ENCODE measurements at regions not wholly inside any gene's neighbourhood (a gene's known extent, or its start where the extent isn't known, plus 50 kb on each side); places are given as distances from the start of the nearest gene placed in this dataset.

DNA sequence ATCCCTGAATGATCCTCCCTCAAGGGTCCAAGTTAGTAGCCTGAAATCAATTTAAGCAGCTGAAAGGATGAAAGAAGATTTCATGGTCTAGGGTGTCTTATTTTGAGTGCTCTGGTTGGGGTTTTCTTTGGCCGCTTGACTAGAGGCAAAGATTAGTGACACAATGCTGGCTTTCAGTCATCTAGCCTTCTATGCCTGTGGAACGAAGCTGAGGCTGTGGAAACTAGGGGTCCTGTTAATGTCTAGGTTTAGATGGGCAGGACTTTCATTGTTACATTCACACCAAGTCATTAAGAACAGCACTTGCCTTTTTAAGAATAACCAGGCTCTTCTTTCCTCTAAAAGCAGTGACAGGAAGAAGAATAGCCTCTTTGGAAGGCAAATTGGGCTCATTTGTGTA lies 253.8 kb upstream of the E2F7 start:
- ATAC-seq, result no peak
- intact Hi-C loops (cut with DNase I), result no loop called here
- H3K4me1 ChIP-seq, result no peaks in the 10 kb centered on the region

DNA sequence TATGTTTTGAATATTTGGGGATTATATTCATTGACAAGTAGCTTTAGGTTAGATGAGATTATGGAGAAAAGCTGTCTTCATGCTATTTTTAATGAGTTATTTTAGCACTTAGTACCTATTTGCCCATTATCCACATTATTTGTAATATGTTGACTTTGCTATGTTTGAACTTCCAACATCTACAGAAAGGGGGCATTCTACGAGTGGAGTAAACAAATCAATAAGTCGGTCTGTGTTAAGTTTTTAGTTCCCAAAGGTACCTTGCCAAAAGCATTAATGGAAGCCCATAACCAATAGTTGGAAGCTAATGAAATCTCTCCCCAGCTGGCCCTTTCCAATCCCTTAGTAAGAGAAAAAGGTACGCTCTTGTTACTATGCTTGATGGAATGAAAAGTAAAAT lies 250.0 kb upstream of the E2F7 start:
- Histone ChIP-seq H3K9me3 (no peaks in the 10 kb centered on the region), H3K4me1 (no peaks in the 10 kb centered on the region), H3K36me3 (ENCODE audit: insufficient read depth in 1 of 2, low read depth in 1 of 2) (no peaks in the 10 kb centered on the region), H3K27me3 (ENCODE audit: insufficient read depth in 3 of 3, low read length in 2 of 3) (no peaks in the 10 kb centered on the region), H3K4me3 (no peak overlapping the region), H3K27ac (no peak overlapping the region)
- 69 to 89% (median 88%) methylated on average over 3 of the region's 3 CpGs for WGBS, 3 donors
- TF ChIP-seq, protein P1, sequence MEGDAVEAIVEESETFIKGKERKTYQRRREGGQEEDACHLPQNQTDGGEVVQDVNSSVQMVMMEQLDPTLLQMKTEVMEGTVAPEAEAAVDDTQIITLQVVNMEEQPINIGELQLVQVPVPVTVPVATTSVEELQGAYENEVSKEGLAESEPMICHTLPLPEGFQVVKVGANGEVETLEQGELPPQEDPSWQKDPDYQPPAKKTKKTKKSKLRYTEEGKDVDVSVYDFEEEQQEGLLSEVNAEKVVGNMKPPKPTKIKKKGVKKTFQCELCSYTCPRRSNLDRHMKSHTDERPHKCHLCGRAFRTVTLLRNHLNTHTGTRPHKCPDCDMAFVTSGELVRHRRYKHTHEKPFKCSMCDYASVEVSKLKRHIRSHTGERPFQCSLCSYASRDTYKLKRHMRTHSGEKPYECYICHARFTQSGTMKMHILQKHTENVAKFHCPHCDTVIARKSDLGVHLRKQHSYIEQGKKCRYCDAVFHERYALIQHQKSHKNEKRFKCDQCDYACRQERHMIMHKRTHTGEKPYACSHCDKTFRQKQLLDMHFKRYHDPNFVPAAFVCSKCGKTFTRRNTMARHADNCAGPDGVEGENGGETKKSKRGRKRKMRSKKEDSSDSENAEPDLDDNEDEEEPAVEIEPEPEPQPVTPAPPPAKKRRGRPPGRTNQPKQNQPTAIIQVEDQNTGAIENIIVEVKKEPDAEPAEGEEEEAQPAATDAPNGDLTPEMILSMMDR (IDR thresholded peaks at IDR 0.05), result no peak
- DNase-seq (no peak), ATAC-seq (no peak)
- intact Hi-C loops (cut with DNase I), result no loop called here

More for the DNA sequence above, 253.8 kb upstream of the E2F7 start:
- Histone ChIP-seq H3K27me3 (ENCODE audit: insufficient read depth in 3 of 3, low read length in 2 of 3) (peaks cover 2 to 4% (median 3%) of the 10 kb centered on the region in 3 donors), H3K36me3 (ENCODE audit: insufficient read depth in 1 of 2, low read depth in 1 of 2) (no peaks in the 10 kb centered on the region), H3K9me3 (no peaks in the 10 kb centered on the region), H3K27ac (no peak overlapping the region), H3K4me3 (no peak overlapping the region)
- DNase-seq, result no peak
- TF ChIP-seq, protein P1 (IDR thresholded peaks at IDR 0.05), result no peak
- 45 to 52% (median 49%) methylated on average over 2 of the region's 2 CpGs for WGBS, 3 donors

DNA sequence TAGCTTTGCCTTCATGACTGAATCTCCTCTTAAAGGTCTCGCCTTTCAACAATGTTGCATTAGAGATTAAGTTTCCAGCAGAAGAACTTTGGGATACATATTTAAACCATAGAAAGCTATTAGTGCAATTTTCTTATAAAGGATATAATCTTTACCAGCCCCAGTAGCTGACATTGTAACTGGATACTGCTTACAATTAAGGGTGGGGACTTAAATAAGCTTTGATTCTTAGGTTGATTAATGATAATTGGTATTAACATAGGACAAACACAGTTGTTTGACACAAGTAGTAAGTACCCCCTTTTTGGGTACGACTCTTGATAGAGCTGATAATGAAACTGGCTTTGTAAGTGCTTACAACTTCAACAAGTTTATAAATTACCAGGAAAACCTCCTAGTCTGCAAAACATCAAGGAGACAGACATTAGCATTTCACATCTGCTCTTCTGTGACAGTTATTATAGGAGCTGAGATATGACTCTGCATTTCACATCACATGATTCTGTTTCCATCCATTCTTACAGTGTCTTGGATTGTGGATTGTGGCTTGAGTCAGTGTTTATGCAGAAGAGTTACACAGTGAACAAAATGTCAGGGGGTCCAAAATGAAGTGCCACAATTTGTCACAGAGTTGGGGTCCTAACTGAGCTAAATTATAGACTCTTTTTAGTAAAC lies 249.1 kb upstream of the E2F7 start:
- no peak for DNase-seq

DNA sequence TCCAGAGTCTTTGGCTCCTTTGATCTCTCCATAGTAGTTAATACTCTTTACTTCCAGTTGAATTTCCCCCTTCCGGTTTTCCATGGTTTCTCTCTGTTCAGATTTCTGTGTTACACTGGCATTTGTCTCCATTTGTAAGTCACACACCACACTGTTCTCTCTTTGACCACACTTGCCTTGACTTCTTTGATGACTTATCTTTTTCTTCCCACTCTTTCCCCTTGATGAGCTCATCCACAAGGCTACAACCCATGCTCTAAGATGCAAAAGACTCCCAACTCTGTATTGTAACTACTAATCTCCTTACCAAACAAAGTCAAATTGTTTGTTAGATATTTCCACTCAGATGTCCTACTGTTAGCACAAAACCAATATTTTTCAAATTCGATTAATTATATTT lies 242.7 kb upstream of the E2F7 start:
- TF ChIP-seq, protein P1 (IDR thresholded peaks at IDR 0.05), result no peak
- no peaks in the 10 kb centered on the region for H3K36me3 ChIP-seq (ENCODE audit: insufficient read depth in 1 of 2, low read depth in 1 of 2)
- intact Hi-C loops (cut with DNase I), result no loop called here
- no peak for DNase-seq
- H3K4me3 ChIP-seq, result no peak overlapping the region
- H3K27me3 ChIP-seq (ENCODE audit: insufficient read depth in 3 of 3, low read length in 2 of 3), result no peaks in the 10 kb centered on the region
- 69 to 81% (median 80%) methylated on average over 2 of the region's 2 CpGs for WGBS, 3 donors
- no peaks in the 10 kb centered on the region for H3K9me3 ChIP-seq
- no peaks in the 10 kb centered on the region for H3K4me1 ChIP-seq
- H3K27ac ChIP-seq, result no peak overlapping the region
- ATAC-seq, result no peak

More for the DNA sequence above, 249.1 kb upstream of the E2F7 start:
- TF ChIP-seq, protein P1 (IDR thresholded peaks at IDR 0.05), result no peak
- Histone ChIP-seq H3K36me3 (ENCODE audit: insufficient read depth in 1 of 2, low read depth in 1 of 2) (no peaks in the 10 kb centered on the region), H3K27ac (no peak overlapping the region), H3K27me3 (ENCODE audit: insufficient read depth in 3 of 3, low read length in 2 of 3) (no peaks in the 10 kb centered on the region), H3K4me3 (no peak overlapping the region), H3K4me1 (no peaks in the 10 kb centered on the region), H3K9me3 (no peaks in the 10 kb centered on the region)
- WGBS, 3 donors, result 71 to 86% (median 75%) methylated on average over 2 of the region's 2 CpGs
- no peak for ATAC-seq
- intact Hi-C loops (cut with DNase I), result no loop called here

DNA sequence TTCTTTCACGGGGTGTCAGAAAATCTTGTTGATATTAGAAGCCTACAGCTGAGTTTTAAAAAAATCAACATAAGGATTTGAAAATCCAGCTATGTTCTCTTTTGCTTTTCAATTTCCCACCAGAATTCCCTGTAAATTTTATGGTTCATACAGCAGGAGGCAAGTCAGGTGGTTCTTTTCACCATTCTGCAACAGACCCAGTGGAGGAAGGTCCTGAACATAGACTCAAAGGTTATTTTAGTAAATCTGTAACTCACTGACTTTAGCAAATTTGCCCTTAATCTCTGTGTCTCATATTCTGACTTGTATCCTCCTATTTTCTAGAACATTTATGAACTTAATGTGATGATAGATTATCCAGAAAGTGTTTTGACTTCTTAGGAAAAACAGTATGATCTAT lies 235.4 kb upstream of the E2F7 start:
- Histone ChIP-seq H3K9me3 (no peaks in the 10 kb centered on the region), H3K27ac (no peak overlapping the region), H3K4me1 (no peaks in the 10 kb centered on the region), H3K36me3 (ENCODE audit: insufficient read depth in 1 of 2, low read depth in 1 of 2) (no peaks in the 10 kb centered on the region), H3K27me3 (ENCODE audit: insufficient read depth in 3 of 3, low read length in 2 of 3) (no peaks in the 10 kb centered on the region), H3K4me3 (no peak overlapping the region)
- ATAC-seq (no peak), DNase-seq (no peak)
- 0 to 54% (median 0%) methylated on average over 1 of the region's 1 CpG for WGBS, 3 donors
- TF ChIP-seq, protein P1 (IDR thresholded peaks at IDR 0.05), result no peak
- intact Hi-C loops (cut with DNase I), result no loop called here

All from psoas muscle (tissue), 7 donors.